ENCODE measurements at regions not wholly inside any gene's neighbourhood (a gene's known extent, or its start where the extent isn't known, plus 50 kb on each side); places are given as distances from the start of the nearest gene placed in this dataset.

DNA sequence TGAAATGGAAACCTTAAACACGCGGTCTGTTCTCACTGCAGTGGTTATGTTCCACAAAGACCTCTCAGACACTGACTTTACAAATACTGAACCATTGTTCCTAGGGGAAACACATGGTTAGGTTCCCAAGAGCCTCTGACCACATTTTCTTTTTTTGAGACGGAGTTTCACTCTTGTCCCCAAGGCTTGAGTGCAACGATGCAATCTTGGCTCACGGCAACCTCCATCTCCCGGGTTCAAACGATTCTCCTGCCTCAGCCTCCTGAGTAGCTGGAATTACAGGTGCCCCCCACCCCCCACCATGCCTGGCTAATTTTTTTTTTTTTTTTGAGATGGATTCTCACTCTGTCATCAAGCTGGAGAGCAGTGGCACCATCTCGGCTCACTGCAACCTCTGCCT is 179.7 kb downstream of the RBFOX3 start:
- TF ChIP-seq, protein P1, sequence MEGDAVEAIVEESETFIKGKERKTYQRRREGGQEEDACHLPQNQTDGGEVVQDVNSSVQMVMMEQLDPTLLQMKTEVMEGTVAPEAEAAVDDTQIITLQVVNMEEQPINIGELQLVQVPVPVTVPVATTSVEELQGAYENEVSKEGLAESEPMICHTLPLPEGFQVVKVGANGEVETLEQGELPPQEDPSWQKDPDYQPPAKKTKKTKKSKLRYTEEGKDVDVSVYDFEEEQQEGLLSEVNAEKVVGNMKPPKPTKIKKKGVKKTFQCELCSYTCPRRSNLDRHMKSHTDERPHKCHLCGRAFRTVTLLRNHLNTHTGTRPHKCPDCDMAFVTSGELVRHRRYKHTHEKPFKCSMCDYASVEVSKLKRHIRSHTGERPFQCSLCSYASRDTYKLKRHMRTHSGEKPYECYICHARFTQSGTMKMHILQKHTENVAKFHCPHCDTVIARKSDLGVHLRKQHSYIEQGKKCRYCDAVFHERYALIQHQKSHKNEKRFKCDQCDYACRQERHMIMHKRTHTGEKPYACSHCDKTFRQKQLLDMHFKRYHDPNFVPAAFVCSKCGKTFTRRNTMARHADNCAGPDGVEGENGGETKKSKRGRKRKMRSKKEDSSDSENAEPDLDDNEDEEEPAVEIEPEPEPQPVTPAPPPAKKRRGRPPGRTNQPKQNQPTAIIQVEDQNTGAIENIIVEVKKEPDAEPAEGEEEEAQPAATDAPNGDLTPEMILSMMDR (IDR thresholded peaks at IDR 0.05) = no peak
- no peak for TF ChIP-seq POLR2AphosphoS5 (IDR thresholded peaks at IDR 0.05)
